A549 (cell line): ENCODE measurements at regions not wholly inside any gene's neighbourhood (a gene's known extent, or its start where the extent isn't known, plus 50 kb on each side); places are given as distances from the start of the nearest gene placed in this dataset.

Source experiments
- CTCF ChIP-seq: fragments of >200 bp; sonication (Bioruptor Twin); formaldehyde crosslinking; IDR thresholded peaks from 3 replicates; pipeline ENCODE4 v1.5.1; 2016
- EP300 ChIP-seq, 2 experiments: fragments of >200 bp; sonication (Bioruptor Twin); formaldehyde crosslinking; IDR thresholded peaks; 2 replicates in 1 of 2; 3 replicates in 1 of 2; pipeline ENCODE4 v1.6.1; 2016 to 2017
- KDM1A ChIP-seq: fragments of 200-600 bp; sonication (generic); IDR thresholded peaks from 2 replicates; pipeline ENCODE4 v1.6.1; 2016; ENCODE audit warnings: low read depth, mild to moderate bottlenecking
- POLR2A ChIP-seq: IDR thresholded peaks from 2 replicates; pipeline ENCODE4 v1.6.1; 2012; ENCODE audit warnings: mild to moderate bottlenecking, low read length
- SMC3 ChIP-seq: fragments of >200 bp; sonication (Bioruptor Twin); formaldehyde crosslinking; IDR thresholded peaks from 3 replicates; pipeline ENCODE4 v1.6.1; 2018; ENCODE audit warnings: inconsistent platforms
- TF ChIP-seq, protein P1 (sequence below): IDR thresholded peaks from 2 replicates; pipeline ENCODE4 v1.6.1; 2012

GRCh38 chr2:148585696-148586095, 58.9 kb upstream of the EPC2 start:
- TF ChIP-seq, protein P1, sequence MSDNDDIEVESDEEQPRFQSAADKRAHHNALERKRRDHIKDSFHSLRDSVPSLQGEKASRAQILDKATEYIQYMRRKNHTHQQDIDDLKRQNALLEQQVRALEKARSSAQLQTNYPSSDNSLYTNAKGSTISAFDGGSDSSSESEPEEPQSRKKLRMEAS: no peak
- TF ChIP-seq EP300 (IDR thresholded peaks at IDR 0.05) (no peak), CTCF (no peak), POLR2A (no peak), KDM1A (no peak), SMC3 (no peak)
